ENCODE measurements at regions not wholly inside any gene's neighbourhood (a gene's known extent, or its start where the extent isn't known, plus 50 kb on each side); places are given as distances from the start of the nearest gene placed in this dataset.
"Not testable (repeated sequence)": the region's sequence is repeated elsewhere in the genome, so short reads cannot be mapped to it uniquely, and the experiment has no call there.

DNA sequence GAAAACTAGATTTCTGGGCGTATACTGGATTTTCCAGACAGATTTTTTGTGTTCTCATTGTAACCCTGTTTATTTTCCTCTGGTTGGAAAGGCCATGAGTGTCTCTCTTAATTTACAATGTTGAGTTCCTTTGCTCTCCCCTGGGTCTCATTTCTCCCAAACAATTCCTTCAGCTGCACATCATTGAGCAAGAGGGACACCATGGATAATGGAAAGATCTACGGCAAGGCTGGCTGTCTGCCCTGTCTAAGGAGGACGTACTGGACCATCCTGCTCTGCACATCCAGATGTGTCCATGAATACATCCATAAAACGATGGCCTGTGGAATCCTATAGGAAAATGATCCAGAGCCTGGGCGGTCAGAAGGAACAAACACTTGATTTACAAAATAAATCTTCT is 258.1 kb upstream of the MCTP2 start:
- DNase-seq (ENCODE audit: insufficient read length, low spot score) (no peak), FAIRE-seq (no peak)

DNA sequence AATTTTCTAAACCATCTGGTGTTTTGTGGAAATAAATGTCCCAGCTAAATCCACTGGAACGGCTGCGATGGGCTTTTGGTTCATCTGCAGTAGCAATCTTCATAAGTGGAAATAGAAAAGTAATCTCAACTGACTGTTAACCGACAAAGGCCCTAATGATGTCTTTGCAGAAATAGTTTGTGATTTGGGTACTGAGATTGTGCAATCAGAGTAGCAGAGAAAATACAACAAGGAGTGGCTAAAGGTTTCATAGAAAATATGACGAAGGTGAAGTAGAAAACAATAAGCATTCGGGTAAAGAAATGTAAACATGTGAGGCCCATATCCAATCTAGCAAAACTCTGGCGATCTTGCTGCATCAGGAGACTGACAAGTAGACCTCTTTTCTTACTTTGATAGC is 262.6 kb upstream of the MCTP2 start:
- DNase-seq (ENCODE audit: insufficient read length, low spot score) (no peak), FAIRE-seq (no peak)

DNA sequence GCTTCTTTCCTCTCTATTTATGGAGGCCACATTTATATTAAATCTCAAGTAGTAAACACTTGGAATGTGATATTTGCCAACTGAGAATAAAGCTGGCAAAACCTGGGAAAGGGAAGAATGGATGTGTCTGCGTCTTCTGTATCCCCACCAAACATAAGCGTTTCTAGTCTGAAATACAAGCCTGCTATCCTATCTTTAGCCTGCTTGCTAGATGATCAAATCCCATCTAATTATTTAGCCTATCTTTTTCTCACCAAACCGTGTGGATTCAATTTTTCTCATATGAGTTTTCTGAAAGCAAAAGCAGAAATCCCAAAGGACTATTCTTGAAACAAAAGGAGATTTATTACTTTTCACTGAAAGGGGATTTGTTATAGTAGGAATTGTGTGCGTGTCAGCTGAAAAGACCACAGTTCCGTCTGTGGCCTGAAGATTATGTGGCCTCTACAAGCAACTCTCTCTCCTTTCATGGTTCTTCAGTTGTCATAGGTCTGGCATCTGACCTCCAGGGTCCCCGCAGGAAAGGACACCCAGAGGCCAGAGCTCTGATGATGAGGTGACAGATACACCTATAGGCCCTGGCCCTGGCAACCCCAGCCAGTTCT is 266.0 kb upstream of the MCTP2 start:
- FAIRE-seq (no peak), DNase-seq (ENCODE audit: insufficient read length, low spot score) (no peak)

- FAIRE-seq, result no peak
- no peak for DNase-seq (ENCODE audit: insufficient read length, low spot score)
These were observed 276.3 kb upstream of the MCTP2 start for GRCh38 chr15:93954985-93955571.

DNA sequence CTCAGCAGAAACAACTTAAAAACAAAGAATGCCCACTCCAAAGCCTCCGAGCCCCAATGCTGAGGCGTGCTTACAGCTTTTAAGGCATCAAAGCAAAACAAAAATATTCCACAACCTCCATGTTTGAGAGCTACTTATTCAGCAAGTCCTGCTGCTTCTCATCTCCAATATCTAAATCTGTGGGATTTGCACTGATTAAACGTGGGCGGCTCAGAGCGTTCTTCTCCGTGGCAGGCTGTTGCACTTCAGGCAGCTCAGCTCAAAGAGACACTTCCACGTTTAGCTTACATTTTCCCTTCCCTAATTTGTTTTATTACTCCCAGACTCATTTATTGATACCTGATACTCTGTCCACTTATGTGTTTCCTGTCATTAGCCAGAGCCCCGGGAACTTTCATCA is 282.6 kb upstream of the MCTP2 start:
- FAIRE-seq, result no peak
- DNase-seq (ENCODE audit: insufficient read length, low spot score), result no peak

DNA sequence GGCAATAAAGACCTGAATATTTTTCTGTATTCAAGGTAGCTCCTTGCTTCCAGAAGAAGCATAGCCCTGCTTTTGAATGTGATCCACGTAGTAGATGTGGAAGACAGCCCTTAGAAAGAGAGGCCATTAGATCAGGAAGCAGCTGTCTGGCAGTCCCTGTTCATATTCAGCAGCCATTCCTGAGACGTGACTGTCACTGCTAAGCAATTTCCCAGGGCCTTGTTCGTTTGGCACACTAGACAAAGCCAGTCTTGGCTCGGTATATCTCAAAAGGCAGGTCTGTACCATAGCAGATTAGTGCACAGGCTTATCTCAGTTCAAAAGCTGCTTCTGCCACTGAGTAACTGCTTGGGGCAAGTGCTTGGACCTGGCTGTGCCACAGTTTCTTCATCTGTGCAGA is 287.8 kb upstream of the MCTP2 start:
- FAIRE-seq (no peak), DNase-seq (ENCODE audit: insufficient read length, low spot score) (no peak)

DNA sequence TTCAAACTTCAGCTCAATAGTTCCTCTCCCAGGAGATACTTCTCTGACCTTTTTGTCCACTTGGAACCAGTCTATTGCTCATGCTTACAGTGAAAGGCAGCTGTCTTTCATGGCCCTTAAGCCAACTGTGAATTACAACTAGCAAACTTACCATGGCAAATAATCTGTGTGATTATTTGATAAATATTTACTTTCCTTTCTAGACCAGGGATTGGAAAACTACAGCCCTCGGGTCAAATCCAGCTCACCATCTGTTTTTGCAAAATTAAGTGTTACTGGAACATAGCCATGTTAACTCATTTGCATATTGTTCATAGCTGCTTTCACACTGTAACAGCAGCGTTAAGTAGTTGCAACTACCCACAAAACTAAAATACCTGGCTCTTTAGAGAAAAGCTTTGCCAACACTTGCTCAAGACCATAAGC is 289.1 kb upstream of the MCTP2 start:
- FAIRE-seq, result no peak

GRCh38 chr15:93941697-93942096 is 289.7 kb upstream of the MCTP2 start:
- DNase-seq (ENCODE audit: insufficient read length, low spot score) (no peak), FAIRE-seq (no peak)

More for the DNA sequence above, 289.1 kb upstream of the MCTP2 start:
- no peak for DNase-seq (ENCODE audit: insufficient read length, low spot score)

DNA sequence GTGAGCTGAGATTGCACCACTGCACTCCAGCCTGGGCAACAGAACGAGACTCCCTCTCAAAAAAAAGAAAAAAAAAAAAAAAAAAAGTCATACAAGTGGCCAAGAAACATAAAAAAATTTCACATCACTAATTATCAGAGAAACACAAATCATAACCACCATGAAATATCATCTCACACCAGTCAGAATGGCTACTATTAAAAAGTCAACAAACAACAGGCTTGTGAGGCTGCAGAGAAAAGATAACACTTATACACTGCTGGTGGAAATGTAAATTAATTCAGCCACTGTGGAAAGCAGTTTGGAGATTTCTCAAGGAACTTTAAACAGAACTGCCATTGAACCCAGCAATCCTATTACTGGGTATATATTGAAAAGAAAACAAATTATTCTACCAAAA is 291.1 kb upstream of the MCTP2 start:
- no peak for DNase-seq (ENCODE audit: insufficient read length, low spot score)
- no peak for FAIRE-seq

DNA sequence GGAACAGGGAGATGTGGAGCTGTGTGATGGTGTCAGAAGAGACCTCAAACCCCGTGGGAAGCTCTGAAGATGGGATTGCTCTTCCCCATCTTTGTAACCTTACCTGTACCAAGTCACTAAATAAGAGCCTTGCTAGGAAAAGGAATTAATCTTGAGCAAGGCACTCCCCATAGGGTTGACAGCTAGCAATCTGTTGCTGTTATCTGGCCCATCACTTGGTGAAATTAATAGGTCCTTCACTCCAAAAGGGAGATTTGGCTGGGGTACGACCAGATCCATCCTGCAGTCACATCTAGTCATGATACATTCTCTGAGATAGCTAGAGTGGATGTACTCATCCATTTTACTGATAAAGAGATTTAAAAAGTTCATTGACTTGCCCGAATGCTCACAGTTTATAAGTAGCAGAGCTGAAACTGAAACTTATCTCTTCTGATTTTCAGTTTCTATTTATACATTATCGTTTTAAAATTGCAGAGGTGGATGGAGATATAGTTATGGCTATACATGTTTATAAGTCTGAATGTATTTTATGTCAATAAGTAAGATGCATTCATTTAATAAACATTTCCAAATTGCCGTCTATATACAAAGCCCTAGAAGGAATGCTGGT is 299.1 kb upstream of the MCTP2 start:
- FAIRE-seq (no peak), DNase-seq (ENCODE audit: insufficient read length, low spot score) (no peak)

DNA sequence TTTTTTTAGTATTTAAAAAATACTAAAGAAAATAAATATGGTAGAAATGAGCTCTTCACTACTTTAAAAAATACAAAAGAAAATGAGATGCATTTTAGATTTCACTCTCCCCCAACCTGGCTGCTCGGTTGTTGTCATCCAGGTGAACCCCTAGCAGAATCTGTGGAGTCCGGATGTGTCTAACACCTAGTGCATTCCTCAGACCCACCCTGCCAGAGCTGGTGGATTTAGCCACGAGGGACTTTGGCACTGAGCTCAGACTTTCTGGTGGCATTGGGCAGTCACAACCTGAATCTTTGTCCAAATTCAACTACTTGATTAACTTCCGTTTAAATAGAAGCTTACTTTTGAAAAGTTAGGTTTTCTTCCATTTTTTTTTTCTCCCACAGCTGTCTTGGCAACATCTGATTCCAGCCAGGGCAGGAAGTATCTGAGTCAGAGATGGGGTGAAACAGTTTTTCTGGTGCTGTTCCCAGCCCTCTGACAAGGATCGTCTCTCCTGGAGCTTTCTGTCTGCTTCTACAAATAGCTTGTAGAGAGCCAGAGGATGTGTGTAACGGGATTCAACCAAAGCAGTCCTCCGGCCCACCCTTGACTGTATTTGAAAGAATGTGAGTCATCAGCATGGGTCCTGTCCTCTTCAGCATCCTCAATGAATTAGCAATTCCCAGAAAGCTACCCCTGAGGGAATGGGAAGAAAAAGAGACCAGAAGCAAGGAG is 301.8 kb upstream of the MCTP2 start:
- DNase-seq (ENCODE audit: insufficient read length, low spot score) (no peak), FAIRE-seq (no peak)

DNA sequence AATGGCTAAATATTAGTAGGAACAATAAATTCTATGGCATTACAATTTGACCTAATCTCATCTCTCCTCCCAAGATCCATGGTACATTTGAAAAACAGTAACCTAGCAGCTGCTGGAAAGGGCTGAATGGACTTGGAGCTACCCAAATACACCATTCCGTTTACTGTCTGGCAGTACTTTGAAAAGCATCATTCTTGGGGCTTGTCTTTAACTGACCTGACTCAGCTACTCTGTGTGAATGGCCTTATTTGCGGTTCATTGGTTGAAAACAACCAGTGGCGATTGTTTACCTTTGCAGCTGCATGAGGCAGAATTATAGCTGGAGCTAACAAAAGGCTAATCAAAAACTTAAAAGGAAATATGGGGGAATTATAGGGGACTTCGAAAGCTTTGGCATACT is 311.2 kb upstream of the MCTP2 start:
- DNase-seq (ENCODE audit: insufficient read length, low spot score), result no peak
- no peak for FAIRE-seq

GRCh38 chr15:93918801-93919200 is 312.6 kb upstream of the MCTP2 start:
- not testable (repeated sequence) for DNase-seq (ENCODE audit: insufficient read length, low spot score); FAIRE-seq

DNA sequence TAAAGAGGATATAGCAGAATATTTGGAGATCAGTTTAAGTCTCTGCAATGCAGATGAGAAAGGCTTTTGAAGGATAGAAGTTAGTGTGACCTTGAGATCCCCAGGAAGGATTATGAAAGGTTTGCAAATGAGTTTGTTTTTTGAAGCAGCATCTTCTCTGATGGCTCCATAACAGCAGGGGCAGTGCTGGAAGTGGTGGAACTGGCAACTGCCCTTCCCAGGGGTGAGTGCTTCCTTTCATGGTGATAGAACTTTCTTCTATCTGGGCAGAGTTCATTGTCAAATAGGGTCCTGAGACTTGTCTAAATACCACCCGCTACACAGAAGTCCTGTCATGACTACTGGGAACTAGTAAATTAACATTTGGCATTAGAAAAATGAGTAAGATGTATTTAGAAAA is 314.2 kb upstream of the MCTP2 start:
- FAIRE-seq (no peak), DNase-seq (ENCODE audit: insufficient read length, low spot score) (no peak)

- FAIRE-seq, result no peak
- no peak for DNase-seq (ENCODE audit: insufficient read length, low spot score)
These were observed 317.5 kb upstream of the MCTP2 start for GRCh38 chr15:93913871-93914270.

- FAIRE-seq (no peak), DNase-seq (ENCODE audit: insufficient read length, low spot score) (no peak)
These were observed 318.1 kb upstream of the MCTP2 start for GRCh38 chr15:93913310-93913709.

DNA sequence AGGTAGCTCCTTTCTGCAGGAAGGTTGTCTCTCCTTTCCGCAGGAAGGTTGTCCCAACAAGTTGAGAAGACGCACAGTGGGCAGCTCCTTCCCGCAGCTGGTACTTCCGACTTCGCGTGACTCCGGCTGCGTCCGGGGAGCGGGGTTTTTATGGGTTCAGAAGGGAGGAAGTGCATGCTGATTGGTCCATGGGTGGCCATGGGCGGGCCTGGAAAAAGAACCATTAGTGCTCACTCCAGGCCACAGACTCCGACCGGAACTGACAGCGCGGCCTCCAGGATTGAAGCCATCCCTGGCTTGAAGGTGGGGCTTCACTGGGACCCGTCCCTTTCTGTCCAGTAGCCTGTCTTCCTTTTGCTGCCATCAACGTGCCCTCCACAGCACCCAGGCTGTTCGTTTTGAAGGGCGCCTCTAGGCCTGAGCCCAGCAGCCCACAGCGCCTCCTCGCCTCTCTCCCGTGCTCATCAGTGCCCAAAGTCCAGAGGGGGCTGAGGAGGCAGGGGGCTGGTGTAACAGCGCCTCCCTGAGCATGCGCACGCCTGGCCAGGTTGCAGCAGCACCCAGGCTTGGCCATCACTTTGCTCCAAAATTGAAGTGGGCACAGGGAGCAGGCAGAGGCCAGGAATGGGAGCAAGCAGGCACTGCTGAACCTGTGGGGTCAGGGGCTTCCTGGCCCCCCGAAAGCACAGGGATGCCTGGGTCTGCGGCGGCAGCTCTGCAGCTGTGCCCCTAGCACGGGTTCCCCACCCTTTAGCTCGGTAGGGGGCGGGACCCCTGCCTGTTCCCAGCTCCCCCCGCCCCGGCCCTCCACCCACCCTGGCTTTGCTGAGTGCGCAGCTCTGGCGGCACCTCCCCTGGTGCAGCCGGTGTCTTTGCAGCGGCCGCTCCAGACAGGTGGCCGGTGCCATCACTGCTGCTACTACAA is 330.6 kb upstream of the MCTP2 start:
- no peak for FAIRE-seq
- DNase-seq (ENCODE audit: insufficient read length, low spot score), result no peak

GRCh38 chr15:93899817-93900216 is 331.5 kb upstream of the MCTP2 start:
- FAIRE-seq (no peak), DNase-seq (ENCODE audit: insufficient read length, low spot score) (no peak)

- DNase-seq (ENCODE audit: insufficient read length, low spot score) (no peak), FAIRE-seq (no peak)
These were observed 334.0 kb upstream of the MCTP2 start for GRCh38 chr15:93897377-93897776.

- FAIRE-seq (no peak), DNase-seq (ENCODE audit: insufficient read length, low spot score) (no peak)
These were observed 335.2 kb upstream of the MCTP2 start for GRCh38 chr15:93895976-93896770.
